ENCODE measurements at regions not wholly inside any gene's neighbourhood (a gene's known extent, or its start where the extent isn't known, plus 50 kb on each side); places are given as distances from the start of the nearest gene placed in this dataset.

DNA sequence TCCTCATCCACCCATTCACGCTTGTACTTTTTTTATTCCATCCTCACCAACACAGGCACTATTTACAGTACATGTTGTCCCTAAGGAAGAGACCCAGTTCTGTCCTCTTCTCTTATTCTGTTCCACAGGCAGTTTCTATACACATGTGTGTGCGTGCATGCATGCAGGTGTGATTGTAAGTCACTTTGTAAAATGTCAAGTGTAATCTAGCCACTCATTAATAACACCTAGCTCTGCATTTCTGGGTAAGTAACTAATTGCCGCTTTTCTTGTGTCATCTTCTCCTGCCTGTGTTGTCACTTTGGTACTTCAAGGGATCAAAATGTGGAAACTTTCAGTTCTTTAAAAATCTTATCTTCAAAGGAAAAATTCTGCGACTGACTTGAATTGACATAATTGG lies 377.2 kb downstream of the SEC16B start:
- Histone ChIP-seq H3K79me2 (ENCODE audit: insufficient read depth, low read depth, low read length) (no peaks in the 10 kb centered on the region), H3K36me3 (ENCODE audit: insufficient read depth, low read length) (no peaks in the 10 kb centered on the region), H4K20me1 (ENCODE audit: insufficient read depth, low read length) (no peaks in the 10 kb centered on the region), H3K9me2 (ENCODE audit: insufficient read depth, low read length) (no peaks in the 10 kb centered on the region), H3K4me2 (ENCODE audit: low read length) (no peak overlapping the region), H3K4me3 (ENCODE audit: low read depth, low read length, poor library complexity, severe bottlenecking) (no peak overlapping the region), H2AFZ (ENCODE audit: low read length) (no peak overlapping the region), H3K4me1 (ENCODE audit: insufficient read depth, low read length, poor library complexity, severe bottlenecking) (no peaks in the 10 kb centered on the region), H3K9me3 (ENCODE audit: low read length) (no peaks in the 10 kb centered on the region), H3K27ac (ENCODE audit: low read depth, low read length, poor library complexity, severe bottlenecking) (no peak overlapping the region)
- CTCF ChIA-PET (ENCODE audit: unreplicated experiment), result no interaction called here
- no TSS peak for BruUV-seq (replicated peaks)
- TF ChIP-seq EZH2phosphoT487 (IDR thresholded peaks at IDR 0.05; ENCODE audit: borderline replicate concordance, low read depth, low read length) (no peak), CTCF (conservative IDR thresholded peaks at IDR 0.05; ENCODE audit: low read length) (no peak)
- POLR2A ChIA-PET, result no interaction called here
- DNase-seq (ENCODE audit: low spot score), result no peak
- intact Hi-C loops (cut with micrococcal nuclease; ENCODE audit: unreplicated experiment), result no loop called here

GRCh38 chr1:177591155-177591554 lies 378.7 kb downstream of the SEC16B start:
- no peak for TF ChIP-seq EZH2phosphoT487 (IDR thresholded peaks at IDR 0.05; ENCODE audit: borderline replicate concordance, low read depth, low read length)
- TF ChIP-seq CTCF (conservative IDR thresholded peaks at IDR 0.05; ENCODE audit: low read length), result no peak
- no peaks in the 10 kb centered on the region for H3K4me1 ChIP-seq (ENCODE audit: insufficient read depth, low read length, poor library complexity, severe bottlenecking)
- no peak overlapping the region for H3K27ac ChIP-seq (ENCODE audit: low read depth, low read length, poor library complexity, severe bottlenecking)
- no peak for DNase-seq (ENCODE audit: low spot score)
- BruUV-seq (replicated peaks), result no TSS peak
- no peaks in the 10 kb centered on the region for H3K9me2 ChIP-seq (ENCODE audit: insufficient read depth, low read length)
- ChIA-PET CTCF (ENCODE audit: unreplicated experiment) (no interaction called here), POLR2A (no interaction called here)
- no peaks in the 10 kb centered on the region for H4K20me1 ChIP-seq (ENCODE audit: insufficient read depth, low read length)
- H3K79me2 ChIP-seq (ENCODE audit: insufficient read depth, low read depth, low read length), result no peaks in the 10 kb centered on the region
- H2AFZ ChIP-seq (ENCODE audit: low read length), result no peak overlapping the region
- H3K36me3 ChIP-seq (ENCODE audit: insufficient read depth, low read length), result no peaks in the 10 kb centered on the region
- H3K4me2 ChIP-seq (ENCODE audit: low read length), result no peak overlapping the region
- H3K4me3 ChIP-seq (ENCODE audit: low read depth, low read length, poor library complexity, severe bottlenecking), result no peak overlapping the region
- intact Hi-C loops (cut with micrococcal nuclease; ENCODE audit: unreplicated experiment), result no loop called here
- H3K9me3 ChIP-seq (ENCODE audit: low read length), result no peaks in the 10 kb centered on the region

GRCh38 chr1:177589166-177589565 lies 380.7 kb downstream of the SEC16B start:
- no peaks in the 10 kb centered on the region for H3K9me3 ChIP-seq (ENCODE audit: low read length)
- TF ChIP-seq EZH2phosphoT487 (IDR thresholded peaks at IDR 0.05; ENCODE audit: borderline replicate concordance, low read depth, low read length) (no peak), CTCF (conservative IDR thresholded peaks at IDR 0.05; ENCODE audit: low read length) (no peak)
- no peak overlapping the region for H3K4me2 ChIP-seq (ENCODE audit: low read length)
- H2AFZ ChIP-seq (ENCODE audit: low read length), result no peak overlapping the region
- H4K20me1 ChIP-seq (ENCODE audit: insufficient read depth, low read length), result no peaks in the 10 kb centered on the region
- no peak for DNase-seq (ENCODE audit: low spot score)
- H3K4me3 ChIP-seq (ENCODE audit: low read depth, low read length, poor library complexity, severe bottlenecking), result no peak overlapping the region
- ChIA-PET CTCF (ENCODE audit: unreplicated experiment) (no interaction called here), POLR2A (no interaction called here)
- intact Hi-C loops (cut with micrococcal nuclease; ENCODE audit: unreplicated experiment), result no loop called here
- no peak overlapping the region for H3K27ac ChIP-seq (ENCODE audit: low read depth, low read length, poor library complexity, severe bottlenecking)
- no peaks in the 10 kb centered on the region for H3K79me2 ChIP-seq (ENCODE audit: insufficient read depth, low read depth, low read length)
- no peaks in the 10 kb centered on the region for H3K36me3 ChIP-seq (ENCODE audit: insufficient read depth, low read length)
- no peaks in the 10 kb centered on the region for H3K9me2 ChIP-seq (ENCODE audit: insufficient read depth, low read length)
- BruUV-seq (replicated peaks), result no TSS peak
- H3K4me1 ChIP-seq (ENCODE audit: insufficient read depth, low read length, poor library complexity, severe bottlenecking), result no peaks in the 10 kb centered on the region

Measured in OCI-LY7 (cell line).